ENCODE measurements at regions not wholly inside any gene's neighbourhood (a gene's known extent, or its start where the extent isn't known, plus 50 kb on each side); places are given as distances from the start of the nearest gene placed in this dataset.

DNA sequence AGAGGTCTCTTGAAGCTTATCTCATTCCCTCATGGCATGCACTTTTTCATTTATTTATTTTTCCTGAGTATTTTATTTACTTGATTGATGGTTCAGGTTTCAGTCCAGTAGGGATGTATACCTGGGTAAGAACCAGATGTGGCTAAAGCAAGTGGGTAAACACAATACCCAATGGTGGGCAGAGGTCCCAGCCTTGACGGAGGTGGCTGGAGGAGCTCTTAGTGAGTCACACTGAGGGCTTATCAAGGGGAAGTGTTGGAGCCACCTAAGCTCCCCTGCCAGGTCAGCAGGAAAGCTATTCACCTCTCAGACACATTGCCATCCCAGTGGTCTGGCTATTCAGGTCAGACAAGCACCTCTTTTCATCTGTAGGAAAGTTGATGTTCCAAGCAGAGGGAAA, 236.2 kb upstream of the MAGEB16 start:
- TF ChIP-seq, protein P1, sequence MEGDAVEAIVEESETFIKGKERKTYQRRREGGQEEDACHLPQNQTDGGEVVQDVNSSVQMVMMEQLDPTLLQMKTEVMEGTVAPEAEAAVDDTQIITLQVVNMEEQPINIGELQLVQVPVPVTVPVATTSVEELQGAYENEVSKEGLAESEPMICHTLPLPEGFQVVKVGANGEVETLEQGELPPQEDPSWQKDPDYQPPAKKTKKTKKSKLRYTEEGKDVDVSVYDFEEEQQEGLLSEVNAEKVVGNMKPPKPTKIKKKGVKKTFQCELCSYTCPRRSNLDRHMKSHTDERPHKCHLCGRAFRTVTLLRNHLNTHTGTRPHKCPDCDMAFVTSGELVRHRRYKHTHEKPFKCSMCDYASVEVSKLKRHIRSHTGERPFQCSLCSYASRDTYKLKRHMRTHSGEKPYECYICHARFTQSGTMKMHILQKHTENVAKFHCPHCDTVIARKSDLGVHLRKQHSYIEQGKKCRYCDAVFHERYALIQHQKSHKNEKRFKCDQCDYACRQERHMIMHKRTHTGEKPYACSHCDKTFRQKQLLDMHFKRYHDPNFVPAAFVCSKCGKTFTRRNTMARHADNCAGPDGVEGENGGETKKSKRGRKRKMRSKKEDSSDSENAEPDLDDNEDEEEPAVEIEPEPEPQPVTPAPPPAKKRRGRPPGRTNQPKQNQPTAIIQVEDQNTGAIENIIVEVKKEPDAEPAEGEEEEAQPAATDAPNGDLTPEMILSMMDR (IDR thresholded peaks at IDR 0.05): no peak
- TF ChIP-seq POLR2A (IDR thresholded peaks at IDR 0.05): no peak
